GM12878 (cell line): ENCODE measurements at regions not wholly inside any gene's neighbourhood (a gene's known extent, or its start where the extent isn't known, plus 50 kb on each side); places are given as distances from the start of the nearest gene placed in this dataset.

ENCODE experiments used
- ATAC-seq: fragments of 200-7000 bp; cut with Tn5 transposase; 3 replicates; pipeline ENCODE4 v1.9.1; 2020; ENCODE audit warnings: mild to moderate bottlenecking, moderate library complexity
- BruUV-seq: library from RNA; stranded (reverse); fragments of 400-500 nt; replicated peaks from 2 replicates; lab custom pipeline; 2021; lab: Mats Ljungman, UMichigan
- CTCF ChIA-PET: fragments of 300-600 bp; sonication (Branson Sonifier 250); formaldehyde crosslinking; extraction: SDS; loops from one replicate; lab custom pipeline; 2021; ENCODE audit warnings: inconsistent platforms; lab: Yijun Ruan, JAX
- POLR2A ChIA-PET: fragments of 350-600 bp; formaldehyde crosslinking; extraction: SDS; loops from one replicate; lab custom pipeline; 2021; ENCODE audit warnings: inconsistent platforms; lab: Charles Lee
- RAD21 ChIA-PET: fragments of 300-600 bp; sonication (Branson Sonifier 250); formaldehyde crosslinking; loops from one replicate; lab custom pipeline; 2023; ENCODE audit warnings: antibody characterized with exemption; ENCODE audit not compliant: unreplicated experiment; lab: Charles Lee
- SMC1A ChIA-PET: fragments of 300-600 bp; sonication (Branson Sonifier 250); formaldehyde crosslinking; loops from one replicate; lab custom pipeline; 2023; ENCODE audit not compliant: unreplicated experiment, uncharacterized antibody; lab: Charles Lee
- DNase-seq: peaks from one replicate; pipeline ENCODE4 v3.0.0-alpha.2; 2011; ENCODE audit warnings: low read depth, low spot score
- FAIRE-seq: peaks from 3 replicates; lab custom pipeline; 2011; peaks lifted over from hg19 to GRCh38; lab: Jason Lieb, UNC
- H2AFZ ChIP-seq: 2 replicates; pipeline ENCODE4 v1.6.0; 2011; ENCODE audit warnings: low read depth, low read length, control low read depth; ENCODE audit not compliant: control insufficient read depth
- H3K27ac ChIP-seq: 2 replicates; pipeline ENCODE4 v1.5.1; 2011; ENCODE audit warnings: control low read depth; ENCODE audit not compliant: control insufficient read depth, insufficient read depth
- H3K27me3 ChIP-seq, 2 experiments: replicated peaks in 1 of 2; 2 replicates each; pipeline versions ENCODE4 v1.6.0 to v1.6.1; 2011; ENCODE audit warnings: low read length in 1 of 2; ENCODE audit not compliant: control insufficient read depth in 2 of 2, insufficient read depth in 2 of 2
- H3K36me3 ChIP-seq, 2 experiments: 2 replicates each; pipeline ENCODE4 v1.5.1; 2011; ENCODE audit warnings: low read length in 1 of 2; ENCODE audit not compliant: control insufficient read depth in 2 of 2, insufficient read depth in 2 of 2
- H3K4me1 ChIP-seq: 2 replicates; pipeline ENCODE4 v1.6.1; 2011; ENCODE audit warnings: mild to moderate bottlenecking, low read length, moderate library complexity, mixed read lengths; ENCODE audit not compliant: control insufficient read depth, insufficient read depth
- H3K4me2 ChIP-seq: 2 replicates; pipeline ENCODE4 v1.6.0; 2011; ENCODE audit warnings: control low read depth; ENCODE audit not compliant: control insufficient read depth, insufficient read depth
- H3K4me3 ChIP-seq: fragments of 200-600 bp; sonication (generic); 2 replicates; pipeline ENCODE4 v1.5.1; 2016
- H3K79me2 ChIP-seq: 2 replicates; pipeline ENCODE4 v1.6.0; 2011; ENCODE audit warnings: low read length; ENCODE audit not compliant: control insufficient read depth, insufficient read depth
- H3K9ac ChIP-seq: 2 replicates; pipeline ENCODE4 v1.8.0; 2011; ENCODE audit warnings: low read length, control low read depth, mixed read lengths; ENCODE audit not compliant: control insufficient read depth, insufficient read depth
- H3K9me3 ChIP-seq: replicated peaks from 3 replicates; pipeline ENCODE4 v1.5.1; 2011; ENCODE audit warnings: mild to moderate bottlenecking, low read length; ENCODE audit not compliant: control insufficient read depth, insufficient read depth
- H4K20me1 ChIP-seq: 2 replicates; pipeline ENCODE4 v1.6.0; 2011; ENCODE audit not compliant: control insufficient read depth, insufficient read depth
- KDM1A ChIP-seq: fragments of 200-600 bp; sonication (generic); IDR thresholded peaks from 2 replicates; pipeline ENCODE4 v1.6.1; 2016; ENCODE audit warnings: borderline replicate concordance
- RAD51 ChIP-seq: fragments of 450-650 bp; IDR thresholded peaks from 2 replicates; pipeline ENCODE4 v1.6.1; 2016; ENCODE audit warnings: moderate library complexity, mild to moderate bottlenecking, inconsistent platforms
- SP1 ChIP-seq: IDR thresholded peaks from one replicate; pipeline ENCODE4 v1.6.1; 2011; ENCODE audit warnings: low read depth, low read length
- SUZ12 ChIP-seq: fragments of 200-600 bp; sonication (generic); IDR thresholded peaks from one replicate; pipeline ENCODE4 v1.6.1; 2018; ENCODE audit warnings: antibody characterized with exemption, mild to moderate bottlenecking; ENCODE audit not compliant: unreplicated experiment
- TARDBP ChIP-seq: IDR thresholded peaks from 2 replicates; pipeline ENCODE4 v1.6.1; 2016; ENCODE audit warnings: borderline replicate concordance
- WRNIP1 ChIP-seq: IDR thresholded peaks from 2 replicates; pipeline ENCODE4 v1.6.1; 2011; ENCODE audit warnings: low read depth, low read length, improper control_type of control experiment, borderline replicate concordance
- WGBS: methylation state at CpG from one replicate; pipeline ENCODE4 v1.1.6; 2016; ENCODE audit warnings: low lambda C conversion rate; ENCODE audit not compliant: insufficient replicate concordance, insufficient coverage; ENCODE audit errors: missing lambda C conversion rate; 5-methylcytosine and 5-hydroxymethylcytosine counted together
- in situ Hi-C: fragments of 300-500 bp; cut with MboI; formaldehyde crosslinking; loops from 9 replicates; pipeline ENCODE4 v1.14.3; 2018; ENCODE audit warnings: mixed read lengths
- intact Hi-C: fragments of 100-400 bp; cut with micrococcal nuclease; formaldehyde crosslinking; loops from one replicate; pipeline ENCODE4 v1.14.2; 2022; ENCODE audit not compliant: unreplicated experiment
- TF ChIP-seq, protein P1 (sequence below): fragments of 150-350 bp; IDR thresholded peaks from 2 replicates; pipeline ENCODE4 v1.6.1; 2014; ENCODE audit warnings: mild to moderate bottlenecking, low read depth, low read length

DNA sequence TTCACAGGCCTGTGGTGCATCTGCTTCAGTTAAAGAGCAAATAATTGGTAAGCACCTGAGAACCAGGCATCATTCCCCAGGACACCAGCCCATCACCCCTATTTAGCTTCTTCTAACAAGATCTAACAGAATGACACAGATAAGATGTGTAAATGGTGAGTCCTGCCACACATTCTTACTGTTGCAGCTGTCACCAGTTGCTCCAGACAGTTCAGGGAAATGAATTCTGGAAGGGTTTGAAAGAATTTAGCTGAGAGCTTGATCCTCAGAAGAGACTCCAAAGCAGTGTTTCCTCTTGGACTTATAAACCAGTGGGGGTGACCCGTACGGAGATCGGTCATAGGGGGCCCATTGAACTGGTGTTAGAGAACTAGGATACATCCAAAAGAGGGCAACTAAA is 238.0 kb downstream of the MEX3B start:
- H2AFZ ChIP-seq = no peak overlapping the region
- H3K4me1 ChIP-seq = no peaks in the 10 kb centered on the region
- in situ Hi-C loops = no loop called here
- SMC1A ChIA-PET = no interaction called here
- no peak for FAIRE-seq
- TF ChIP-seq TARDBP = no peak
- no peak for TF ChIP-seq SUZ12
- no peak for TF ChIP-seq WRNIP1
- no peak for TF ChIP-seq RAD51
- TF ChIP-seq KDM1A = no peak
- TF ChIP-seq, protein P1, sequence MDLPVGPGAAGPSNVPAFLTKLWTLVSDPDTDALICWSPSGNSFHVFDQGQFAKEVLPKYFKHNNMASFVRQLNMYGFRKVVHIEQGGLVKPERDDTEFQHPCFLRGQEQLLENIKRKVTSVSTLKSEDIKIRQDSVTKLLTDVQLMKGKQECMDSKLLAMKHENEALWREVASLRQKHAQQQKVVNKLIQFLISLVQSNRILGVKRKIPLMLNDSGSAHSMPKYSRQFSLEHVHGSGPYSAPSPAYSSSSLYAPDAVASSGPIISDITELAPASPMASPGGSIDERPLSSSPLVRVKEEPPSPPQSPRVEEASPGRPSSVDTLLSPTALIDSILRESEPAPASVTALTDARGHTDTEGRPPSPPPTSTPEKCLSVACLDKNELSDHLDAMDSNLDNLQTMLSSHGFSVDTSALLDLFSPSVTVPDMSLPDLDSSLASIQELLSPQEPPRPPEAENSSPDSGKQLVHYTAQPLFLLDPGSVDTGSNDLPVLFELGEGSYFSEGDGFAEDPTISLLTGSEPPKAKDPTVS = no peak
- intact Hi-C loops = no loop called here
- H3K27me3 ChIP-seq = no peaks in the 10 kb centered on the region
- RAD21 ChIA-PET = no interaction called here
- no TSS peak for BruUV-seq
- H3K9me3 ChIP-seq = no peaks in the 10 kb centered on the region; the same call in 2 of the 3 replicates
- no peaks in the 10 kb centered on the region for H4K20me1 ChIP-seq
- no peak overlapping the region for H3K4me2 ChIP-seq
- no peak overlapping the region for H3K9ac ChIP-seq
- no peak overlapping the region for H3K27ac ChIP-seq
- CTCF ChIA-PET = no interaction called here
- POLR2A ChIA-PET = no interaction called here
- WGBS = 13% methylated on average over 3 of the region's 3 CpGs
- no peak for DNase-seq
- ATAC-seq = no peak
- H3K4me3 ChIP-seq = no peak overlapping the region
- H3K36me3 ChIP-seq = no peaks in the 10 kb centered on the region
- H3K79me2 ChIP-seq = no peaks in the 10 kb centered on the region

GRCh38 chr15:81807186-81807585 is 238.6 kb downstream of the MEX3B start:
- ChIA-PET SMC1A (no interaction called here), POLR2A (no interaction called here)
- Histone ChIP-seq H3K4me2 (no peak overlapping the region), H3K9me3 (no peaks in the 10 kb centered on the region; the same call in 2 of the 3 replicates), H3K27me3 (no peaks in the 10 kb centered on the region), H3K9ac (no peak overlapping the region), H3K4me1 (no peaks in the 10 kb centered on the region), H3K27ac (no peak overlapping the region), H2AFZ (no peak overlapping the region), H4K20me1 (no peaks in the 10 kb centered on the region)
- no peak for DNase-seq
- BruUV-seq = no TSS peak
- in situ Hi-C loops = no loop called here
- 0% methylated on average over 2 of the region's 2 CpGs for WGBS
- no peak for TF ChIP-seq SP1
- TF ChIP-seq, all 136 proteins: peak for 0
- ATAC-seq = no peak
- no peak overlapping the region for H3K4me3 ChIP-seq
- H3K79me2 ChIP-seq = no peaks in the 10 kb centered on the region
- RAD21 ChIA-PET = no interaction called here
- H3K36me3 ChIP-seq = no peaks in the 10 kb centered on the region
- no peak for FAIRE-seq
- CTCF ChIA-PET = no interaction called here
- intact Hi-C loops = no loop called here
